Gastroesophageal sphincter (tissue), 3 donors: ENCODE measurements at regions not wholly inside any gene's neighbourhood (a gene's known extent, or its start where the extent isn't known, plus 50 kb on each side); places are given as distances from the start of the nearest gene placed in this dataset.

Experiments used
- CTCF ChIP-seq, 4 experiments: fragments of 200-600 bp in 2 of 4; fragments of 450-650 bp in 2 of 4; sonication (generic) in 1 of 4; IDR thresholded peaks; one replicate each; pipeline ENCODE4 v1.5.1; 2017 to 2019; ENCODE audit warnings: antibody characterized with exemption in 4 of 4, mild to moderate bottlenecking in 2 of 4, moderate library complexity in 2 of 4
- EP300 ChIP-seq: sonication (generic); formaldehyde crosslinking; IDR thresholded peaks from one replicate; pipeline ENCODE4 v1.6.1; 2017; ENCODE audit warnings: antibody characterized with exemption, mild to moderate bottlenecking
- POLR2A ChIP-seq, 2 donors: fragments of 450-650 bp; IDR thresholded peaks; one replicate each; pipeline ENCODE4 v1.6.1; 2017; ENCODE audit warnings: antibody characterized with exemption in 2 of 2, mild to moderate bottlenecking in 2 of 2, moderate library complexity in 1 of 2
- POLR2AphosphoS5 ChIP-seq: sonication (generic); formaldehyde crosslinking; IDR thresholded peaks from one replicate; pipeline ENCODE4 v1.6.1; 2017; ENCODE audit warnings: antibody characterized with exemption

- TF ChIP-seq POLR2AphosphoS5: no peak
- TF ChIP-seq POLR2A (IDR thresholded peaks at IDR 0.05): no peak
- TF ChIP-seq CTCF (IDR thresholded peaks at IDR 0.05): no peak
- no peak for TF ChIP-seq EP300
These were observed 135.3 kb upstream of the VWC2 start for GRCh38 chr7:49638166-49638565.
